Smooth muscle cell (in vitro differentiated cells): ENCODE measurements at regions not wholly inside any gene's neighbourhood (a gene's known extent, or its start where the extent isn't known, plus 50 kb on each side); places are given as distances from the start of the nearest gene placed in this dataset.

Source experiments
- DNase-seq: peaks from one replicate; lab custom pipeline; 2025; ENCODE audit not compliant: unreplicated experiment; lab: John Stamatoyannopoulos, UW
- H2AFZ ChIP-seq: fragments of 200-600 bp; sonication (generic); 2 replicates; pipeline ENCODE4 v1.6.0; 2016; ENCODE audit warnings: antibody characterized with exemption, low read depth, mild to moderate bottlenecking
- H3F3A ChIP-seq: fragments of 200-600 bp; sonication (generic); 2 replicates; pipeline ENCODE4 v1.6.0; 2017; ENCODE audit warnings: antibody characterized with exemption, low read depth
- H3K27ac ChIP-seq: fragments of 200-600 bp; sonication (generic); 2 replicates; pipeline ENCODE4 v1.5.1; 2016; ENCODE audit warnings: low read depth, mild to moderate bottlenecking
- H3K27me3 ChIP-seq: fragments of 200-600 bp; sonication (generic); 2 replicates; pipeline ENCODE4 v1.6.1; 2016; ENCODE audit warnings: low read depth, mild to moderate bottlenecking
- H3K36me3 ChIP-seq: fragments of 200-600 bp; sonication (generic); 2 replicates; pipeline ENCODE4 v1.5.1; 2016; ENCODE audit warnings: low read depth
- H3K4me1 ChIP-seq: fragments of 200-600 bp; sonication (generic); 2 replicates; pipeline ENCODE4 v1.5.1; 2016; ENCODE audit warnings: low read depth
- H3K4me2 ChIP-seq: fragments of 200-600 bp; sonication (generic); 2 replicates; pipeline ENCODE4 v1.6.0; 2016; ENCODE audit warnings: mild to moderate bottlenecking
- H3K4me3 ChIP-seq: fragments of 200-600 bp; sonication (generic); 2 replicates; pipeline ENCODE4 v1.5.1; 2016; ENCODE audit warnings: mild to moderate bottlenecking
- H3K79me2 ChIP-seq: fragments of 200-600 bp; sonication (generic); 2 replicates; pipeline ENCODE4 v1.6.0; 2016; ENCODE audit warnings: low read depth, mild to moderate bottlenecking
- H3K9ac ChIP-seq: fragments of 200-600 bp; sonication (generic); 2 replicates; pipeline ENCODE4 v1.6.0; 2016; ENCODE audit warnings: low read depth
- H3K9me3 ChIP-seq: fragments of 200-600 bp; sonication (generic); replicated peaks from 2 replicates; pipeline ENCODE4 v1.5.1; 2016; ENCODE audit warnings: low read depth
- H4K20me1 ChIP-seq: fragments of 200-600 bp; sonication (generic); 2 replicates; pipeline ENCODE4 v1.6.0; 2016; ENCODE audit warnings: low read depth
- CTCF ChIP-seq: fragments of 200-600 bp; sonication (generic); IDR thresholded peaks from 2 replicates; pipeline ENCODE4 v1.5.1; 2017; ENCODE audit warnings: borderline replicate concordance, mild to moderate bottlenecking, antibody characterized with exemption; ENCODE audit not compliant: insufficient read depth, poor library complexity, severe bottlenecking
- WGBS: methylation state at CpG from one replicate; pipeline ENCODE4 v1.1.7; 2016; ENCODE audit warnings: low lambda C conversion rate; 5-methylcytosine and 5-hydroxymethylcytosine counted together

GRCh38 chr11:11085580-11085979 is 227.7 kb upstream of the ZBED5 start:
- no peaks in the 10 kb centered on the region for H3F3A ChIP-seq
- H3K4me3 ChIP-seq: no peak overlapping the region

GRCh38 chr11:11084337-11084736 is 226.5 kb upstream of the ZBED5 start:
- WGBS: 97% methylated on average over 1 of the region's 1 CpG
- Histone ChIP-seq H3K9me3 (no peaks in the 10 kb centered on the region), H3K4me3 (no peak overlapping the region), H3K4me2 (no peak overlapping the region), H3K4me1 (no peaks in the 10 kb centered on the region), H3K27ac (no peak overlapping the region), H4K20me1 (no peaks in the 10 kb centered on the region), H3K27me3 (no peaks in the 10 kb centered on the region), H3K79me2 (no peaks in the 10 kb centered on the region), H2AFZ (no peak overlapping the region), H3F3A (no peaks in the 10 kb centered on the region), H3K36me3 (no peaks in the 10 kb centered on the region), H3K9ac (no peak overlapping the region)
- DNase-seq: no peak
- no peak for TF ChIP-seq CTCF

More at GRCh38 chr11:11085580-11085979, 227.7 kb upstream of the ZBED5 start:
- no peak for TF ChIP-seq CTCF
- Histone ChIP-seq H4K20me1 (no peaks in the 10 kb centered on the region), H2AFZ (no peak overlapping the region), H3K79me2 (no peaks in the 10 kb centered on the region), H3K9me3 (no peaks in the 10 kb centered on the region), H3K9ac (no peak overlapping the region), H3K36me3 (no peaks in the 10 kb centered on the region), H3K4me2 (no peak overlapping the region), H3K27ac (no peak overlapping the region), H3K4me1 (no peaks in the 10 kb centered on the region), H3K27me3 (no peaks in the 10 kb centered on the region)
- no peak for DNase-seq

GRCh38 chr11:11083441-11083840 is 225.6 kb upstream of the ZBED5 start:
- WGBS: 84% methylated on average over 2 of the region's 2 CpGs
- no peaks in the 10 kb centered on the region for H4K20me1 ChIP-seq

More at GRCh38 chr11:11083441-11083840, 225.6 kb upstream of the ZBED5 start:
- Histone ChIP-seq H2AFZ (no peak overlapping the region), H3K4me3 (no peak overlapping the region), H3K27me3 (no peaks in the 10 kb centered on the region), H3F3A (no peaks in the 10 kb centered on the region), H3K79me2 (no peaks in the 10 kb centered on the region), H3K27ac (no peak overlapping the region), H3K4me1 (no peaks in the 10 kb centered on the region), H3K4me2 (no peak overlapping the region), H3K36me3 (no peaks in the 10 kb centered on the region), H3K9ac (no peak overlapping the region), H3K9me3 (no peaks in the 10 kb centered on the region)
- DNase-seq: no peak
- TF ChIP-seq CTCF: no peak
